Heart left ventricle (tissue), 16 donors: ENCODE measurements at regions not wholly inside any gene's neighbourhood (a gene's known extent, or its start where the extent isn't known, plus 50 kb on each side); places are given as distances from the start of the nearest gene placed in this dataset.
A peak's percentile ranks its signal among the peaks of the same experiment; 100 is the strongest.

Experiments
- ATAC-seq, 4 donors: fragments of 200-7000 bp; cut with Tn5 transposase; one replicate each; pipeline ENCODE4 v1.9.1; 2020 to 2022; ENCODE audit warnings: moderate library complexity in 4 of 4, mild to moderate bottlenecking in 3 of 4, moderate number of reproducible peaks in 1 of 4
- DNase-seq, 5 donors: peaks; one replicate each; pipeline ENCODE4 v3.0.0-alpha.2; 2020
- H3K27ac ChIP-seq, 12 donors: fragments of 200-600 bp; sonication (generic) in 4 of 12; one replicate each; pipeline versions ENCODE4 v1.5.0 to v1.8.0; 2016 to 2022; ENCODE audit warnings: mild to moderate bottlenecking in 2 of 12
- H3K27me3 ChIP-seq, 9 donors: fragments of 200-600 bp; sonication (generic) in 2 of 9; one replicate each; pipeline versions ENCODE4 v1.5.1 to v1.8.0; 2016 to 2022; ENCODE audit warnings: mild to moderate bottlenecking in 3 of 9
- H3K36me3 ChIP-seq, 9 donors: fragments of 200-600 bp; sonication (generic) in 2 of 9; one replicate each; pipeline versions ENCODE4 v1.5.0 to v1.8.0; 2018 to 2022; ENCODE audit warnings: mild to moderate bottlenecking in 2 of 9
- H3K4me1 ChIP-seq, 12 donors: fragments of 200-600 bp; sonication (generic) in 4 of 12; one replicate each; pipeline versions ENCODE4 v1.5.0 to v1.8.0; 2016 to 2022; ENCODE audit warnings: mild to moderate bottlenecking in 3 of 12
- H3K4me3 ChIP-seq, 12 donors: fragments of 200-600 bp; sonication (generic) in 4 of 12; one replicate each; pipeline versions ENCODE4 v1.5.0 to v1.8.0; 2017 to 2022; ENCODE audit warnings: mild to moderate bottlenecking in 9 of 12, moderate library complexity in 4 of 12
- H3K9me3 ChIP-seq, 12 donors: fragments of 200-600 bp; sonication (generic) in 4 of 12; one replicate each; pipeline versions ENCODE4 v1.5.0 to v1.8.0; 2016 to 2022; ENCODE audit warnings: mild to moderate bottlenecking in 1 of 12
- POLR2A ChIP-seq, 2 donors: fragments of 450-650 bp; IDR thresholded peaks; one replicate each; pipeline ENCODE4 v1.6.1; 2017; ENCODE audit warnings: antibody characterized with exemption in 2 of 2, mild to moderate bottlenecking in 2 of 2, moderate library complexity in 2 of 2
- WGBS, 4 donors: extraction: QIAGEN DNeasy Blood & Tissue Kit in 2 of 4; methylation state at CpG; one replicate each; pipeline versions ENCODE4 v1.1.5 to v1.1.7; 2013 to 2018; 5-methylcytosine and 5-hydroxymethylcytosine counted together
- intact Hi-C, 10 donors: fragments of 100-400 bp; cut with DNase I; formaldehyde crosslinking; loops; one replicate each; pipeline versions ENCODE4 v1.11.1 to v1.14.2; 2022
- TF ChIP-seq, protein P1 (sequence below), 12 donors: fragments of 200-600 bp; sonication (generic) in 4 of 12; IDR thresholded peaks; one replicate each; pipeline versions ENCODE4 v1.5.0 to v1.8.0; 2018 to 2022; ENCODE audit warnings: antibody characterized with exemption in 12 of 12, mild to moderate bottlenecking in 5 of 12
- donor health status: ischemic (EF 13 %, LVEDD 7.1; RV severe dilation, severe dysfunction).
- donor health status: healthy with polysubstance abuse.
- donor health status: DM: no; HTN: yes; CAD: no.
- donor health status: DM: no; HTN: no; CAD: no.
- donor health status: ischemic (EF 25% LVEDD 6.9; RV normal size, moderate dysfunction).
- donor health status: ischemic (EF 25% LVEDD 5.7; RV mildly dilated, moderate dysfunction).
- donor health status: healthy.
- donor health status: DM: yes; HTN: yes; CAD: no.
- donor health status: ischemic (EF 35%, LVEDD 5.7; RV mildly dilated, moderate dysfunction).
- donor health status: nonischemic (EF 11% LVEDD 7.7; RV severe dilation, severe dysfunction).
- donor health status: DM: yes; HTN: yes; CAD: no.
- donor health status: PGD.
- donor health status: ischemic (EF 29% LVEDD 5.4; RV normal size, mild dysfunction).
- donor health status: nonischemic (EF 23%, LVEDD 6.1; RV moderate dilation, normal function).

DNA sequence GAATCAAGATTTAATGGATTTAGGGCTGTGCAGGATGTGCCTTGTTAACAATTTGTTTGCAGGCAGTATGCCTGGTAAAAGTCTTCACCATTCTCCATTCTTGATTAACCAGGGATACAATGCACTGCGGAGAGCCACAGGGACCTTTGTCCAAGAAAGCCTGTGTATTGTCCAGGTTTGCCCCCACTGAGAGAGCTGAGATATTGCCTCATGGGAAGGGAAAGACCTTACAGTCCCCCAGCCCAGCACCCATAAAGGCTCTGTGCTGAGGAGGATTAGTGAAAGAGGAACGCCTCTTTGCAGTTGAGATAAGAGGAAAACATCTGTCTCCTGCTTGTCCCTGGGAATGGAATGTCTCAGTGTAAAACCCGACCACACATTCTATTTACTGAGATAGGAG, 2169.6 kb downstream of the TP53TG3F start:
- Histone ChIP-seq H3K36me3 (no peaks in the 10 kb centered on the region), H3K27ac (no peak overlapping the region), H3K4me3 (no peak overlapping the region), H3K4me1 (no peaks in the 10 kb centered on the region), H3K27me3 (no peaks in the 10 kb centered on the region), H3K9me3 (peaks cover 0 to 18% (median 0%) of the 10 kb centered on the region in 12 donors)
- DNase-seq: no peak
- intact Hi-C loops: no loop called here
- no peak for ATAC-seq
- no peak for TF ChIP-seq POLR2A (IDR thresholded peaks at IDR 0.05)
- TF ChIP-seq, protein P1, sequence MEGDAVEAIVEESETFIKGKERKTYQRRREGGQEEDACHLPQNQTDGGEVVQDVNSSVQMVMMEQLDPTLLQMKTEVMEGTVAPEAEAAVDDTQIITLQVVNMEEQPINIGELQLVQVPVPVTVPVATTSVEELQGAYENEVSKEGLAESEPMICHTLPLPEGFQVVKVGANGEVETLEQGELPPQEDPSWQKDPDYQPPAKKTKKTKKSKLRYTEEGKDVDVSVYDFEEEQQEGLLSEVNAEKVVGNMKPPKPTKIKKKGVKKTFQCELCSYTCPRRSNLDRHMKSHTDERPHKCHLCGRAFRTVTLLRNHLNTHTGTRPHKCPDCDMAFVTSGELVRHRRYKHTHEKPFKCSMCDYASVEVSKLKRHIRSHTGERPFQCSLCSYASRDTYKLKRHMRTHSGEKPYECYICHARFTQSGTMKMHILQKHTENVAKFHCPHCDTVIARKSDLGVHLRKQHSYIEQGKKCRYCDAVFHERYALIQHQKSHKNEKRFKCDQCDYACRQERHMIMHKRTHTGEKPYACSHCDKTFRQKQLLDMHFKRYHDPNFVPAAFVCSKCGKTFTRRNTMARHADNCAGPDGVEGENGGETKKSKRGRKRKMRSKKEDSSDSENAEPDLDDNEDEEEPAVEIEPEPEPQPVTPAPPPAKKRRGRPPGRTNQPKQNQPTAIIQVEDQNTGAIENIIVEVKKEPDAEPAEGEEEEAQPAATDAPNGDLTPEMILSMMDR (IDR thresholded peaks at IDR 0.05): no peak
- WGBS, 4 donors: 43 to 70% (median 52%) methylated on average over 3 of the region's 3 CpGs

DNA sequence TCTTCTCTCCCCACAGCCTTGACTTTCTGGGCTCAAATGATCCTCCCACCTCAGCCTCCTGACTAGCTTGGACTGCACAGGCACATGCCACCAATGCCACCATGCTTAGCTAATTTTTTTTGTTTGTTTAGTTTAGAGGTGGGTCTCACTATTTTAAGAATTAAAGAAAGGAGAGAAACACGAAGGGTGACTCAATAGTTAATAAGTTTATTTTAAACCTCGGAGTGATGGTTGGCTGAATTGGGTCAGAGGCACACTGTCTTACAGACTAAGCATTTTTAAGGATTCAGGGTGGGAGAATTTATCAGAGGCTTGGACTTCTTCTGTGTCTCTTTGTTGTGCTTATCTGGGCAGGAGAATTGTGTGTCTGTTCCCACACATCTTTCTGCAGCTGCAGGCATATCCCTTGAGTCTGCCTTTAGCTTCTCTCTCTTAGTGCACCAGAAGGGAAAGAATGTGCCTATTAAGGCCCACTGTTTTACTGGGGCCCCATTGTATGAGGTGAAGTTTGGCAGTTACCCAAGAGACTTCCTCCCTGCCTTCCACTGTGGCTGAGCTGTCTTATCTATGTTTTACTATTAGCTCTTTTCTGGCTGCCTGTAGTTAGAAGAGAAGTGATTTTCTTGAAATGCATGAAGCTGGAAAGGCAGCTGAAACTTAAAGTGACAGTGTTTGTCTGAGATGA, 2172.0 kb downstream of the TP53TG3F start:
- peak in 1 of 4 donors; percentile 24 for ATAC-seq
- H3K27ac ChIP-seq: no peak overlapping the region
- 17 to 25% (median 22%) methylated on average over 2 of the region's 2 CpGs for WGBS, 4 donors

DNA sequence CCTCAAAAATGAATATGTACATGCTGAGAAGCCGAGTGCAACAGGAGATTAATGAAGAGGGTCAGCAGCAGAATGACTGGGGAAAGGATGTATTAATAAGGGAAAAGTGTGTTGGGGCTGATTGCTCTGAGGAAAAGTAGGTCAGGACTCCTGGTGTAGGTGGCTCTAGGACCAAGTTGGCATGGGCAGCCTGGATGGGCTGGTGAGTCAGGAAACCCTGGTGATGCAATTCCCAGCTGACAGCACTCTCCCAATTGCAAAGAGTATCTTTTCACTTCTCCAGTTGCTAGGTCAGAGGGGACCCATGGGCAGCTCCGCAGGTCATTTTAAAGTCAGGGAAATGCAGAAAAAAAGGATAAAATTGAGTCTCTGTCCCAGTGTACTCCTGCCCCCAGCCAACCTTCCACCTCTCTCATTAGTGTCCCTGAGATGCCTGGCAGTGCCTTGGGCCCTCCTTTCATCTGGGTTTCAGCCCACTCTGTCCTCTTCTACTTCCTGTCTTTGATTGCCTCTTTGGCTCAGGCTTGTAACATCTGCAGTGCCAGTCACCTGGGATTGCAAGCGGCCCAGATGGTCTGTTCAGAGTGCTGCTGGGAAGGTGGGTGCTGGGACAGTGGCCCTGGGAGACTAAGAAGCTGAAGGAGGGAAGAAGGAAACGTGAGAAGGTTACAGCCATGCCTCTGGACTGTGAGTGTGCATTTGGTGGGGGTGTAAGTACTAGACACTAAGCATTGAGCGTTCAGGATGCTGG, 2177.2 kb downstream of the TP53TG3F start:
- Histone ChIP-seq H3K4me3 (no peak overlapping the region), H3K36me3 (no peaks in the 10 kb centered on the region), H3K9me3 (peaks cover 0 to 20% (median 0%) of the 10 kb centered on the region in 12 donors), H3K27me3 (no peaks in the 10 kb centered on the region), H3K4me1 (no peaks in the 10 kb centered on the region), H3K27ac (no peak overlapping the region)
- TF ChIP-seq, protein P1 (IDR thresholded peaks at IDR 0.05): no peak
- TF ChIP-seq POLR2A (IDR thresholded peaks at IDR 0.05): no peak
- intact Hi-C loops: loop anchor here in 1 of 10 donors (10.0 kb wide), 1 partner anchor 58 kb away; no protein-coding TSS in a partner anchor
- DNase-seq: no peak
- ATAC-seq: no peak
- 39 to 54% (median 41%) methylated on average over 5 of the region's 5 CpGs for WGBS, 4 donors

More for the DNA sequence above, 2172.0 kb downstream of the TP53TG3F start:
- intact Hi-C loops: loop anchor here in 1 of 10 donors (10.0 kb wide), 1 partner anchor 63 kb away; no protein-coding TSS in a partner anchor
- no peak for DNase-seq
- H3K4me1 ChIP-seq: no peaks in the 10 kb centered on the region
- H3K9me3 ChIP-seq: peaks cover 0 to 25% (median 0%) of the 10 kb centered on the region in 12 donors
- no peak overlapping the region for H3K4me3 ChIP-seq
- TF ChIP-seq POLR2A (IDR thresholded peaks at IDR 0.05): no peak
- TF ChIP-seq, protein P1 (IDR thresholded peaks at IDR 0.05): no peak
- no peaks in the 10 kb centered on the region for H3K36me3 ChIP-seq
- no peaks in the 10 kb centered on the region for H3K27me3 ChIP-seq

DNA sequence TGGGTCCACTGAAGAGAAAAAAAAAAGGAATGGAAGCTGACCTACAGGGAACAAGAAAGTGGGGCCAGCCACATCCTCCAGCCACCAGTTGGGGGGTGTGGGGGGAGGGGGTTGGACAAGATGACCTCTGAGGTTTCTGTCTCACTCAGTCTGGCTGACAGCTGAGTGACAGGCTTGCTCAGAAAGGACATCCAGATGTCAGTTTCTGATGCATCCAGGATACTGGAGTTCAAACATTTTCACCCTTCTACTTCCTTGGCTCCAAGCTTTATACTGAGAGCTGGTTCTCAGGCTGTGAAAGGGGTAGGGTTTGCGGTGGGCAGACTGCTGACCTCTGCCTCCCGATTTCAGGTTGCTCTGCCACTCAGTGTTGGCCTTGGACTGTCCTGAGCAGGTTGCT, 2178.3 kb downstream of the TP53TG3F start:
- WGBS, 4 donors: 34 to 44% (median 42%) methylated on average over 2 of the region's 2 CpGs; no CpG with 5 or more reads in 1 of the 4 donors
- intact Hi-C loops: loop anchor here in 1 of 10 donors (10.0 kb wide), 1 partner anchor 57 kb away; no protein-coding TSS in a partner anchor
- Histone ChIP-seq H3K9me3 (peaks cover 0 to 27% (median 0%) of the 10 kb centered on the region in 12 donors), H3K27me3 (no peaks in the 10 kb centered on the region), H3K36me3 (no peaks in the 10 kb centered on the region), H3K4me1 (no peaks in the 10 kb centered on the region), H3K27ac (no peak overlapping the region), H3K4me3 (no peak overlapping the region)
- DNase-seq (no peak), ATAC-seq (no peak)
- TF ChIP-seq, protein P1 (IDR thresholded peaks at IDR 0.05): no peak
- TF ChIP-seq POLR2A (IDR thresholded peaks at IDR 0.05): no peak
